ENCODE measurements at regions not wholly inside any gene's neighbourhood (a gene's known extent, or its start where the extent isn't known, plus 50 kb on each side); places are given as distances from the start of the nearest gene placed in this dataset.

- DNase-seq (ENCODE audit: extremely low spot score, unreplicated experiment) = no peak
- Mint-ChIP-seq H3K9me3 (ENCODE audit: unreplicated experiment) (peaks cover 1% of the 10 kb centered on the region), H3K4me1 (ENCODE audit: unreplicated experiment) (no peaks in the 10 kb centered on the region), H3K27ac (ENCODE audit: unreplicated experiment) (no peak overlapping the region), H3K4me3 (ENCODE audit: unreplicated experiment) (no peak overlapping the region), H3K27me3 (ENCODE audit: unreplicated experiment) (peaks cover 38% of the 10 kb centered on the region), H3K36me3 (ENCODE audit: unreplicated experiment) (no peaks in the 10 kb centered on the region)
- no peak for TF ChIP-seq CTCF (IDR thresholded peaks at IDR 0.05)
Observed at GRCh38 chr1:25082216-25082899, 149.9 kb downstream of the SYF2 start.

- no peak for TF ChIP-seq CTCF (IDR thresholded peaks at IDR 0.05)
- Mint-ChIP-seq H3K27me3 (ENCODE audit: unreplicated experiment) (peaks cover 30% of the 10 kb centered on the region), H3K4me3 (ENCODE audit: unreplicated experiment) (no peak overlapping the region), H3K36me3 (ENCODE audit: unreplicated experiment) (no peaks in the 10 kb centered on the region), H3K27ac (ENCODE audit: unreplicated experiment) (no peak overlapping the region), H3K4me1 (ENCODE audit: unreplicated experiment) (no peaks in the 10 kb centered on the region), H3K9me3 (ENCODE audit: unreplicated experiment) (peaks cover 5% of the 10 kb centered on the region)
- no peak for DNase-seq (ENCODE audit: extremely low spot score, unreplicated experiment)
Observed at GRCh38 chr1:25081496-25081895, 150.8 kb downstream of the SYF2 start.

- no peak overlapping the region for H3K27ac Mint-ChIP-seq (ENCODE audit: unreplicated experiment)
- no peak overlapping the region for H3K4me3 Mint-ChIP-seq (ENCODE audit: unreplicated experiment)
- no peaks in the 10 kb centered on the region for H3K4me1 Mint-ChIP-seq (ENCODE audit: unreplicated experiment)
- no peak for TF ChIP-seq CTCF (IDR thresholded peaks at IDR 0.05)
- peaks cover 25% of the 10 kb centered on the region for H3K27me3 Mint-ChIP-seq (ENCODE audit: unreplicated experiment)
- peaks cover 5% of the 10 kb centered on the region for H3K9me3 Mint-ChIP-seq (ENCODE audit: unreplicated experiment)
- no peaks in the 10 kb centered on the region for H3K36me3 Mint-ChIP-seq (ENCODE audit: unreplicated experiment)
- DNase-seq (ENCODE audit: extremely low spot score, unreplicated experiment) = no peak
Observed at GRCh38 chr1:25080294-25081209, 150.5 kb upstream of the RUNX3 start.

- no peak for DNase-seq (ENCODE audit: extremely low spot score, unreplicated experiment)
- TF ChIP-seq CTCF (IDR thresholded peaks at IDR 0.05) = no peak
- peaks cover 12% of the 10 kb centered on the region for H3K27me3 Mint-ChIP-seq (ENCODE audit: unreplicated experiment)
- peaks cover 5% of the 10 kb centered on the region for H3K9me3 Mint-ChIP-seq (ENCODE audit: unreplicated experiment)
- no peaks in the 10 kb centered on the region for H3K36me3 Mint-ChIP-seq (ENCODE audit: unreplicated experiment)
- H3K27ac Mint-ChIP-seq (ENCODE audit: unreplicated experiment) = no peak overlapping the region
- no peaks in the 10 kb centered on the region for H3K4me1 Mint-ChIP-seq (ENCODE audit: unreplicated experiment)
- H3K4me3 Mint-ChIP-seq (ENCODE audit: unreplicated experiment) = no peak overlapping the region
Observed at GRCh38 chr1:25079048-25079447, 149.0 kb upstream of the RUNX3 start.

Measured in osteocyte (in vitro differentiated cells).